HG03457 (cell line): ENCODE measurements at regions not wholly inside any gene's neighbourhood (a gene's known extent, or its start where the extent isn't known, plus 50 kb on each side); places are given as distances from the start of the nearest gene placed in this dataset.
"Not testable (repeated sequence)": the region's sequence is repeated elsewhere in the genome, so short reads cannot be mapped to it uniquely, and the experiment has no call there.

Experiments
- ATAC-seq: cut with Tn5 transposase; IDR thresholded peaks from one replicate; pipeline ENCODE4 v1.9.1; 2021; ENCODE audit warnings: moderate number of reproducible peaks; ENCODE audit not compliant: unreplicated experiment

GRCh38 chr6:78222226-78222625 is 569.4 kb downstream of the MEI4 start:
- ATAC-seq = no peak

- no peak for ATAC-seq
Measured at GRCh38 chr6:78231002-78231401, 578.2 kb downstream of the MEI4 start.

GRCh38 chr6:78243519-78243918 is 590.7 kb downstream of the MEI4 start:
- ATAC-seq = no peak

- no peak for ATAC-seq
Measured at GRCh38 chr6:78251931-78252330, 599.1 kb downstream of the MEI4 start.

- ATAC-seq = no peak
Measured at GRCh38 chr6:78253618-78254017, 600.8 kb downstream of the MEI4 start.

- ATAC-seq = no peak
Measured at GRCh38 chr6:78259935-78260334, 607.1 kb downstream of the MEI4 start.

GRCh38 chr6:78260427-78260826 is 606.9 kb upstream of the IRAK1BP1 start:
- not testable (repeated sequence) for ATAC-seq

- no peak for ATAC-seq
Measured at GRCh38 chr6:78268591-78269452, 598.5 kb upstream of the IRAK1BP1 start.

- no peak for ATAC-seq
Measured at GRCh38 chr6:78300885-78301284, 566.5 kb upstream of the IRAK1BP1 start.

GRCh38 chr6:78302411-78302810 is 564.9 kb upstream of the IRAK1BP1 start:
- no peak for ATAC-seq

GRCh38 chr6:78308025-78308424 is 559.3 kb upstream of the IRAK1BP1 start:
- no peak for ATAC-seq

GRCh38 chr6:78322068-78322845 is 545.1 kb upstream of the IRAK1BP1 start:
- ATAC-seq = no peak

GRCh38 chr6:78324213-78324612 is 543.1 kb upstream of the IRAK1BP1 start:
- no peak for ATAC-seq

GRCh38 chr6:78340755-78341154 is 526.6 kb upstream of the IRAK1BP1 start:
- no peak for ATAC-seq

- no peak for ATAC-seq
Measured at GRCh38 chr6:78345882-78346281, 521.5 kb upstream of the IRAK1BP1 start.

- ATAC-seq = no peak
Measured at GRCh38 chr6:78347191-78347916, 520.0 kb upstream of the IRAK1BP1 start.

GRCh38 chr6:78353040-78353439 is 514.3 kb upstream of the IRAK1BP1 start:
- ATAC-seq = no peak

GRCh38 chr6:78363688-78364087 is 503.7 kb upstream of the IRAK1BP1 start:
- no peak for ATAC-seq

GRCh38 chr6:78365473-78365872 is 501.9 kb upstream of the IRAK1BP1 start:
- no peak for ATAC-seq

- no peak for ATAC-seq
Measured at GRCh38 chr6:78377056-78377455, 490.3 kb upstream of the IRAK1BP1 start.

GRCh38 chr6:78379982-78380381 is 487.4 kb upstream of the IRAK1BP1 start:
- no peak for ATAC-seq
